ENCODE measurements at regions not wholly inside any gene's neighbourhood (a gene's known extent, or its start where the extent isn't known, plus 50 kb on each side); places are given as distances from the start of the nearest gene placed in this dataset.

GRCh38 chr1:30337324-30337620 lies 386.1 kb downstream of the MATN1 start:
- Mint-ChIP-seq H3K27ac (ENCODE audit: unreplicated experiment) (no peak overlapping the region), H3K27me3 (ENCODE audit: low read depth) (peaks cover 9% of the 10 kb centered on the region), H3K4me1 (ENCODE audit: low read depth) (no peaks in the 10 kb centered on the region), H3K9me3 (ENCODE audit: low read depth) (no peaks in the 10 kb centered on the region), H3K4me3 (ENCODE audit: unreplicated experiment) (no peak overlapping the region), H3K36me3 (ENCODE audit: low read depth) (no peaks in the 10 kb centered on the region)
- DNase-seq (ENCODE audit: low spot score) = no peak
- TF ChIP-seq CTCF (IDR thresholded peaks at IDR 0.05) = no peak

GRCh38 chr1:30336550-30337323 lies 386.6 kb downstream of the MATN1 start:
- H3K4me1 Mint-ChIP-seq (ENCODE audit: low read depth) = no peaks in the 10 kb centered on the region
- no peak overlapping the region for H3K4me3 Mint-ChIP-seq (ENCODE audit: unreplicated experiment)
- DNase-seq (ENCODE audit: low spot score) = peak; percentile 57
- H3K27me3 Mint-ChIP-seq (ENCODE audit: low read depth) = peaks cover 9% of the 10 kb centered on the region
- no peak overlapping the region for H3K27ac Mint-ChIP-seq (ENCODE audit: unreplicated experiment)
- H3K9me3 Mint-ChIP-seq (ENCODE audit: low read depth) = no peaks in the 10 kb centered on the region
- H3K36me3 Mint-ChIP-seq (ENCODE audit: low read depth) = no peaks in the 10 kb centered on the region
- no peak for TF ChIP-seq CTCF (IDR thresholded peaks at IDR 0.05)

- no peaks in the 10 kb centered on the region for H3K36me3 Mint-ChIP-seq (ENCODE audit: low read depth)
- H3K9me3 Mint-ChIP-seq (ENCODE audit: low read depth) = no peaks in the 10 kb centered on the region
- TF ChIP-seq CTCF (IDR thresholded peaks at IDR 0.05) = no peak
- peaks cover 9% of the 10 kb centered on the region for H3K27me3 Mint-ChIP-seq (ENCODE audit: low read depth)
- no peak overlapping the region for H3K27ac Mint-ChIP-seq (ENCODE audit: unreplicated experiment)
- H3K4me1 Mint-ChIP-seq (ENCODE audit: low read depth) = no peaks in the 10 kb centered on the region
- no peak overlapping the region for H3K4me3 Mint-ChIP-seq (ENCODE audit: unreplicated experiment)
- DNase-seq (ENCODE audit: low spot score) = peak; percentile 19
These were observed 387.4 kb downstream of the MATN1 start for GRCh38 chr1:30335997-30336390.

GRCh38 chr1:30335389-30335996 lies 387.9 kb downstream of the MATN1 start:
- Mint-ChIP-seq H3K36me3 (ENCODE audit: low read depth) (no peaks in the 10 kb centered on the region), H3K27ac (ENCODE audit: unreplicated experiment) (no peak overlapping the region), H3K9me3 (ENCODE audit: low read depth) (no peaks in the 10 kb centered on the region), H3K4me1 (ENCODE audit: low read depth) (no peaks in the 10 kb centered on the region), H3K4me3 (ENCODE audit: unreplicated experiment) (no peak overlapping the region), H3K27me3 (ENCODE audit: low read depth) (peaks cover 9% of the 10 kb centered on the region)
- TF ChIP-seq CTCF (IDR thresholded peaks at IDR 0.05) = no peak
- DNase-seq (ENCODE audit: low spot score) = peak; percentile 44

GRCh38 chr1:30334767-30335166 lies 388.6 kb downstream of the MATN1 start:
- H3K36me3 Mint-ChIP-seq (ENCODE audit: low read depth) = no peaks in the 10 kb centered on the region
- no peaks in the 10 kb centered on the region for H3K9me3 Mint-ChIP-seq (ENCODE audit: low read depth)

More at GRCh38 chr1:30334767-30335166, 388.6 kb downstream of the MATN1 start:
- peaks cover 6% of the 10 kb centered on the region for H3K27me3 Mint-ChIP-seq (ENCODE audit: low read depth)
- no peak overlapping the region for H3K4me3 Mint-ChIP-seq (ENCODE audit: unreplicated experiment)
- DNase-seq (ENCODE audit: low spot score) = peak; percentile 43
- TF ChIP-seq CTCF (IDR thresholded peaks at IDR 0.05) = no peak
- no peak overlapping the region for H3K27ac Mint-ChIP-seq (ENCODE audit: unreplicated experiment)
- no peaks in the 10 kb centered on the region for H3K4me1 Mint-ChIP-seq (ENCODE audit: low read depth)
